WTC11 (cell line): ENCODE measurements at regions not wholly inside any gene's neighbourhood (a gene's known extent, or its start where the extent isn't known, plus 50 kb on each side); places are given as distances from the start of the nearest gene placed in this dataset.

ENCODE experiments used
- CREB1 ChIP-seq: sonication (generic); formaldehyde crosslinking; IDR thresholded peaks from 2 replicates; pipeline ENCODE4 v1.8.0; 2023; ENCODE audit warnings: mild to moderate bottlenecking, missing genetic modification reagents
- FOXJ3 ChIP-seq: sonication (generic); formaldehyde crosslinking; IDR thresholded peaks from 2 replicates; pipeline ENCODE4 v1.9.0; 2021; ENCODE audit warnings: missing genetic modification reagents, mild to moderate bottlenecking, borderline replicate concordance
- RELA ChIP-seq: sonication (generic); formaldehyde crosslinking; IDR thresholded peaks from 2 replicates; pipeline ENCODE4 v1.8.1; 2022; ENCODE audit warnings: missing genetic modification reagents, mild to moderate bottlenecking, borderline replicate concordance
- SMAD4 ChIP-seq: sonication (generic); formaldehyde crosslinking; IDR thresholded peaks from 2 replicates; pipeline ENCODE4 v1.8.0; 2022; ENCODE audit warnings: mild to moderate bottlenecking, missing genetic modification reagents
- ZNF121 ChIP-seq: sonication (generic); formaldehyde crosslinking; IDR thresholded peaks from 2 replicates; pipeline ENCODE4 v1.8.0; 2023; ENCODE audit warnings: missing genetic modification reagents
- TF ChIP-seq, protein P1 (sequence below): sonication (generic); formaldehyde crosslinking; IDR thresholded peaks from 2 replicates; pipeline ENCODE4 v1.8.1; 2023; ENCODE audit warnings: mild to moderate bottlenecking, missing genetic modification reagents, moderate library complexity
- TF ChIP-seq, protein P2 (sequence below): sonication (generic); formaldehyde crosslinking; IDR thresholded peaks from 2 replicates; pipeline ENCODE4 v1.8.1; 2022; ENCODE audit warnings: low read depth, missing genetic modification reagents, borderline replicate concordance
- TF ChIP-seq, protein P3 (sequence below): fragments of 200-600 bp; IDR thresholded peaks from 2 replicates; pipeline ENCODE4 v1.8.0; 2022; ENCODE audit warnings: antibody characterized with exemption
- TF ChIP-seq, protein P4 (sequence below): fragments of 250-450 bp; sonication (Bioruptor Pico); IDR thresholded peaks from 2 replicates; pipeline ENCODE4 v1.9.0; 2021; ENCODE audit warnings: moderate library complexity, mild to moderate bottlenecking, inconsistent platforms, borderline replicate concordance

DNA sequence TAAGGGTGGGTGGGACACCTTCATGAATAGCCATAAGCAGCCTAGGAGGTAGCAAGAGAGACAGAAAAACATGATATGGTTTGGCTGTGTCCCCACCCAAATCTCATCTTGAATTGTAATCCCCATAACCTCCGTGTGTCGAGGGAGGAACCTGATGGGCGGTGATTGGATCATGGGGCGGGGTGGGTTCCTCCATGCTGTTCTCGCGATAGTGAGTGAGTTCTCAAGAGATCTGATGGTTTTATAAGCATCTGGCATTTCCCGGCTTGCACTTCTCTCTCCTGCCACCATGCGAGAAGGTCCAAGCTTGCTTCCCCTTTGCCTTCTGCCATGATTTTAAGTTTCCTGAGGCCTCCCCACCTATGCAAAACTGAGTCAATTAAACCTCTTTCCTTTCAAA lies 259.1 kb upstream of the ERCC4 start:
- TF ChIP-seq, protein P1, sequence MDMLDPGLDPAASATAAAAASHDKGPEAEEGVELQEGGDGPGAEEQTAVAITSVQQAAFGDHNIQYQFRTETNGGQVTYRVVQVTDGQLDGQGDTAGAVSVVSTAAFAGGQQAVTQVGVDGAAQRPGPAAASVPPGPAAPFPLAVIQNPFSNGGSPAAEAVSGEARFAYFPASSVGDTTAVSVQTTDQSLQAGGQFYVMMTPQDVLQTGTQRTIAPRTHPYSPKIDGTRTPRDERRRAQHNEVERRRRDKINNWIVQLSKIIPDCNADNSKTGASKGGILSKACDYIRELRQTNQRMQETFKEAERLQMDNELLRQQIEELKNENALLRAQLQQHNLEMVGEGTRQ = no peak
- TF ChIP-seq, protein P2, sequence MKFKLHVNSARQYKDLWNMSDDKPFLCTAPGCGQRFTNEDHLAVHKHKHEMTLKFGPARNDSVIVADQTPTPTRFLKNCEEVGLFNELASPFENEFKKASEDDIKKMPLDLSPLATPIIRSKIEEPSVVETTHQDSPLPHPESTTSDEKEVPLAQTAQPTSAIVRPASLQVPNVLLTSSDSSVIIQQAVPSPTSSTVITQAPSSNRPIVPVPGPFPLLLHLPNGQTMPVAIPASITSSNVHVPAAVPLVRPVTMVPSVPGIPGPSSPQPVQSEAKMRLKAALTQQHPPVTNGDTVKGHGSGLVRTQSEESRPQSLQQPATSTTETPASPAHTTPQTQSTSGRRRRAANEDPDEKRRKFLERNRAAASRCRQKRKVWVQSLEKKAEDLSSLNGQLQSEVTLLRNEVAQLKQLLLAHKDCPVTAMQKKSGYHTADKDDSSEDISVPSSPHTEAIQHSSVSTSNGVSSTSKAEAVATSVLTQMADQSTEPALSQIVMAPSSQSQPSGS (CRISPR knock-in tag) = no peak
- TF ChIP-seq, protein P3, sequence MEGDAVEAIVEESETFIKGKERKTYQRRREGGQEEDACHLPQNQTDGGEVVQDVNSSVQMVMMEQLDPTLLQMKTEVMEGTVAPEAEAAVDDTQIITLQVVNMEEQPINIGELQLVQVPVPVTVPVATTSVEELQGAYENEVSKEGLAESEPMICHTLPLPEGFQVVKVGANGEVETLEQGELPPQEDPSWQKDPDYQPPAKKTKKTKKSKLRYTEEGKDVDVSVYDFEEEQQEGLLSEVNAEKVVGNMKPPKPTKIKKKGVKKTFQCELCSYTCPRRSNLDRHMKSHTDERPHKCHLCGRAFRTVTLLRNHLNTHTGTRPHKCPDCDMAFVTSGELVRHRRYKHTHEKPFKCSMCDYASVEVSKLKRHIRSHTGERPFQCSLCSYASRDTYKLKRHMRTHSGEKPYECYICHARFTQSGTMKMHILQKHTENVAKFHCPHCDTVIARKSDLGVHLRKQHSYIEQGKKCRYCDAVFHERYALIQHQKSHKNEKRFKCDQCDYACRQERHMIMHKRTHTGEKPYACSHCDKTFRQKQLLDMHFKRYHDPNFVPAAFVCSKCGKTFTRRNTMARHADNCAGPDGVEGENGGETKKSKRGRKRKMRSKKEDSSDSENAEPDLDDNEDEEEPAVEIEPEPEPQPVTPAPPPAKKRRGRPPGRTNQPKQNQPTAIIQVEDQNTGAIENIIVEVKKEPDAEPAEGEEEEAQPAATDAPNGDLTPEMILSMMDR = no peak
- no peak for TF ChIP-seq RELA (CRISPR knock-in tag)
- no peak for TF ChIP-seq ZNF121 (CRISPR knock-in tag)
- TF ChIP-seq FOXJ3 (CRISPR knock-in tag) = no peak
- TF ChIP-seq SMAD4 (CRISPR knock-in tag) = no peak
- TF ChIP-seq CREB1 (CRISPR knock-in tag) = no peak
- TF ChIP-seq, protein P4, sequence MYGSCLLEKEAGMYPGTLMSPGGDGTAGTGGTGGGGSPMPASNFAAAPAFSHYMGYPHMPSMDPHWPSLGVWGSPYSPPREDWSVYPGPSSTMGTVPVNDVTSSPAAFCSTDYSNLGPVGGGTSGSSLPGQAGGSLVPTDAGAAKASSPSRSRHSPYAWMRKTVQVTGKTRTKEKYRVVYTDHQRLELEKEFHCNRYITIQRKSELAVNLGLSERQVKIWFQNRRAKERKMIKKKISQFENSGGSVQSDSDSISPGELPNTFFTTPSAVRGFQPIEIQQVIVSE (CRISPR knock-in tag) = no peak
